ENCODE measurements at regions not wholly inside any gene's neighbourhood (a gene's known extent, or its start where the extent isn't known, plus 50 kb on each side); places are given as distances from the start of the nearest gene placed in this dataset.

DNA sequence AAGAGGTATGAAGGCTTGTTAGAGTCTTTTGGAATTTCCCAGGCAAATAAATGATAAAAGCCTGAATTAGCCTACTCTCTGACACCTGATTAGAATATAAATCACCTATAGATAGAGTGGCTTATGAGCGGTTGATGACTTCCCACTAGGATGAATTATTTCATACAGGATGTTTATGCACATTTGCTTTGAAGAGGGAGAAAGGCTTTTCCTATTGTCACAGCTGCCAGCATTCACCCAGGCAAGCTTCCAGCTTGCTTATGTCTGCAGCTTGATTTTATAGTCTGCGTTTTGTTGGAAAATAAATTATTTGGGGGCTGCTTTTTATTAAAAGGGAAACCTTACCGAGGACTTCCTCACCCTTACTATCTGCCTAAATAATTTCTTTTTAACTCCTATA is 51.3 kb upstream of the EIF2S2 start:
- Histone ChIP-seq H3K9me3 (no peaks in the 10 kb centered on the region), H3K36me3 (no peaks in the 10 kb centered on the region), H3K4me3 (no peak overlapping the region), H3K27ac (no peak overlapping the region), H3K4me1 (no peaks in the 10 kb centered on the region), H3K27me3 (peaks cover 0 to 3% of the 10 kb centered on the region in 2 donors)
- intact Hi-C loops (cut with DNase I; ENCODE audit: low total_unique reads): no loop called here
- TF ChIP-seq, protein P1, sequence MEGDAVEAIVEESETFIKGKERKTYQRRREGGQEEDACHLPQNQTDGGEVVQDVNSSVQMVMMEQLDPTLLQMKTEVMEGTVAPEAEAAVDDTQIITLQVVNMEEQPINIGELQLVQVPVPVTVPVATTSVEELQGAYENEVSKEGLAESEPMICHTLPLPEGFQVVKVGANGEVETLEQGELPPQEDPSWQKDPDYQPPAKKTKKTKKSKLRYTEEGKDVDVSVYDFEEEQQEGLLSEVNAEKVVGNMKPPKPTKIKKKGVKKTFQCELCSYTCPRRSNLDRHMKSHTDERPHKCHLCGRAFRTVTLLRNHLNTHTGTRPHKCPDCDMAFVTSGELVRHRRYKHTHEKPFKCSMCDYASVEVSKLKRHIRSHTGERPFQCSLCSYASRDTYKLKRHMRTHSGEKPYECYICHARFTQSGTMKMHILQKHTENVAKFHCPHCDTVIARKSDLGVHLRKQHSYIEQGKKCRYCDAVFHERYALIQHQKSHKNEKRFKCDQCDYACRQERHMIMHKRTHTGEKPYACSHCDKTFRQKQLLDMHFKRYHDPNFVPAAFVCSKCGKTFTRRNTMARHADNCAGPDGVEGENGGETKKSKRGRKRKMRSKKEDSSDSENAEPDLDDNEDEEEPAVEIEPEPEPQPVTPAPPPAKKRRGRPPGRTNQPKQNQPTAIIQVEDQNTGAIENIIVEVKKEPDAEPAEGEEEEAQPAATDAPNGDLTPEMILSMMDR (IDR thresholded peaks at IDR 0.05): no peak
- DNase-seq: no peak

GRCh38 chr20:34164381-34164984 is 52.4 kb upstream of the EIF2S2 start:
- TF ChIP-seq, protein P1 (IDR thresholded peaks at IDR 0.05): no peak
- Histone ChIP-seq H3K4me3 (no peak overlapping the region), H3K9me3 (no peaks in the 10 kb centered on the region), H3K27ac (no peak overlapping the region), H3K4me1 (no peaks in the 10 kb centered on the region), H3K36me3 (no peaks in the 10 kb centered on the region), H3K27me3 (no peaks in the 10 kb centered on the region)
- DNase-seq: no peak
- intact Hi-C loops (cut with DNase I; ENCODE audit: low total_unique reads): no loop called here

DNA sequence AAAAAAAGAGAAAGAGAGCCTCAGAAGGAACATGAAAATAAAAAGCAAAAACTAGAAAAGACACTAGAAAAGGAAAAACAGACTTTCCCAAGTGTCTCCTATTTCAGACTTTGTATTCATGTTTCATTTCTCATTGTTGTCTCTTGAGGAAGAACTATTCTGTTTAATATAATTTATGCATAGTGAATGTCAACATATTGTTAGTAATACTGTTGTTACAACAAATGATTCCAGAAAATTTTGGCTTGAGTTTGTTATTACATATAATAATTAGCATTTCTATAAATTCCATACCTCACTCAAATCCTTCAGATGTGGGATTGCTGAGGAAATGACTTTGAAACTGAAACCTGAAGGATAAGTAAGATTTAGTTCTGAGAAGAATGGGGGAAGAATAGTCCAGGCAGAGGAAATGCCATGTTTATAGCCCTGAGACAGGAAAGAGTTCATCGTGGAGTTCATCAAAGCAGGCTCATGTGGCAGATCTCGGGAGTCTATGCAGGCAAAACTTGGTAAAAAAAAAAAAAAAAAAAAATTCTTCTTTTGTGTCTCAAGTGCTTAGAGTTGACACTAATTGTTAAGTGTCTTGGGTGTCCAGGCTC is 53.1 kb upstream of the EIF2S2 start:
- no peaks in the 10 kb centered on the region for H3K27me3 ChIP-seq
- no peaks in the 10 kb centered on the region for H3K9me3 ChIP-seq
- TF ChIP-seq, protein P1 (IDR thresholded peaks at IDR 0.05): no peak
- H3K4me3 ChIP-seq: no peak overlapping the region
- no peak for DNase-seq
- H3K4me1 ChIP-seq: no peaks in the 10 kb centered on the region
- intact Hi-C loops (cut with DNase I; ENCODE audit: low total_unique reads): no loop called here
- no peaks in the 10 kb centered on the region for H3K36me3 ChIP-seq
- H3K27ac ChIP-seq: no peak overlapping the region

- H3K27me3 ChIP-seq: no peaks in the 10 kb centered on the region
- no peaks in the 10 kb centered on the region for H3K4me1 ChIP-seq
- TF ChIP-seq, protein P1 (IDR thresholded peaks at IDR 0.05): no peak
- no peaks in the 10 kb centered on the region for H3K36me3 ChIP-seq
- no peak for DNase-seq
- H3K27ac ChIP-seq: no peak overlapping the region
- intact Hi-C loops (cut with DNase I; ENCODE audit: low total_unique reads): no loop called here
- no peak overlapping the region for H3K4me3 ChIP-seq
- no peaks in the 10 kb centered on the region for H3K9me3 ChIP-seq
Observed at GRCh38 chr20:34171640-34172039, 59.6 kb upstream of the EIF2S2 start.

- Histone ChIP-seq H3K36me3 (no peaks in the 10 kb centered on the region), H3K4me3 (no peak overlapping the region), H3K9me3 (no peaks in the 10 kb centered on the region), H3K27ac (no peak overlapping the region), H3K4me1 (no peaks in the 10 kb centered on the region), H3K27me3 (no peaks in the 10 kb centered on the region)
- TF ChIP-seq, protein P1 (IDR thresholded peaks at IDR 0.05): no peak
- no peak for DNase-seq
- intact Hi-C loops (cut with DNase I; ENCODE audit: low total_unique reads): no loop called here
Observed at GRCh38 chr20:34172926-34173325, 60.9 kb upstream of the EIF2S2 start.
